AG04450 (cell line): ENCODE measurements at regions not wholly inside any gene's neighbourhood (a gene's known extent, or its start where the extent isn't known, plus 50 kb on each side); places are given as distances from the start of the nearest gene placed in this dataset.

ENCODE experiments used
- CTCF ChIA-PET: fragments of 300-600, 350-600 bp; formaldehyde crosslinking; extraction: SDS; loops from one replicate; lab custom pipeline; 2022; ENCODE audit warnings: antibody characterized with exemption, inconsistent platforms; lab: Charles Lee
- POLR2A ChIA-PET: fragments of 350-600 bp; formaldehyde crosslinking; extraction: SDS; loops from one replicate; lab custom pipeline; 2021; ENCODE audit warnings: antibody characterized with exemption, inconsistent platforms; lab: Yijun Ruan, JAX
- DNase-seq: peaks from one replicate; pipeline ENCODE4 v3.0.0-alpha.2; 2011; ENCODE audit warnings: low read depth, low spot score
- H3K27ac ChIP-seq: one replicate; pipeline ENCODE4 v1.5.1; 2012; ENCODE audit warnings: low read depth, low read length, control low read depth
- H3K27me3 ChIP-seq: one replicate; pipeline ENCODE4 v1.6.0; 2012; ENCODE audit warnings: low read length; ENCODE audit not compliant: control insufficient read depth, insufficient read depth
- H3K4me3 ChIP-seq: 2 replicates; pipeline ENCODE4 v1.5.1; 2011; ENCODE audit warnings: mild to moderate bottlenecking, low read depth, low read length, control low read depth
- H3K9me3 ChIP-seq: 2 replicates; pipeline ENCODE4 v1.5.1; 2012; ENCODE audit warnings: low read length; ENCODE audit not compliant: control insufficient read depth, insufficient read depth
- CTCF ChIP-seq: IDR thresholded peaks from 2 replicates; pipeline ENCODE4 v1.5.1; 2011; ENCODE audit warnings: low read depth, low read length, control low read depth, inconsistent platforms

GRCh38 chr5:91443023-91443422, 59.9 kb upstream of the ARRDC3 start:
- H3K4me3 ChIP-seq = no peak overlapping the region
- no peak overlapping the region for H3K27ac ChIP-seq
- POLR2A ChIA-PET = no interaction called here
- H3K27me3 ChIP-seq = no peaks in the 10 kb centered on the region
- CTCF ChIA-PET = no interaction called here
- TF ChIP-seq CTCF = no peak
- no peaks in the 10 kb centered on the region for H3K9me3 ChIP-seq
- DNase-seq = no peak

- DNase-seq = no peak
- Histone ChIP-seq H3K27ac (no peak overlapping the region), H3K27me3 (no peaks in the 10 kb centered on the region), H3K9me3 (no peaks in the 10 kb centered on the region), H3K4me3 (no peak overlapping the region)
- CTCF ChIA-PET = interaction anchor here (1.5 to 2.0 kb wide), 2 partner anchors 22 to 56 kb away, joined by 3 to 7 read pairs; no protein-coding TSS in a partner anchor
- POLR2A ChIA-PET = no interaction called here
- no peak for TF ChIP-seq CTCF
These were observed 58.0 kb upstream of the ARRDC3 start for GRCh38 chr5:91441082-91441481.

GRCh38 chr5:91438871-91439270, 55.8 kb upstream of the ARRDC3 start:
- POLR2A ChIA-PET = no interaction called here
- H3K9me3 ChIP-seq = no peaks in the 10 kb centered on the region

GRCh38 chr5:91436241-91436640, 53.1 kb upstream of the ARRDC3 start:
- no peak overlapping the region for H3K27ac ChIP-seq
- ChIA-PET POLR2A (no interaction called here), CTCF (interaction anchor here (3.3 kb wide), 1 partner anchor 17 kb away, joined by 17 read pairs; no protein-coding TSS in a partner anchor)
- DNase-seq = no peak
- no peak for TF ChIP-seq CTCF
- no peak overlapping the region for H3K4me3 ChIP-seq
- H3K9me3 ChIP-seq = no peaks in the 10 kb centered on the region
- H3K27me3 ChIP-seq = no peaks in the 10 kb centered on the region

More at GRCh38 chr5:91438871-91439270, 55.8 kb upstream of the ARRDC3 start:
- no peak for TF ChIP-seq CTCF
- Histone ChIP-seq H3K27me3 (no peaks in the 10 kb centered on the region), H3K27ac (no peak overlapping the region), H3K4me3 (no peak overlapping the region)
- DNase-seq = no peak
- CTCF ChIA-PET = interaction anchor here (1.2 kb wide), 1 partner anchor 20 kb away, joined by 4 read pairs; no protein-coding TSS in a partner anchor

- Histone ChIP-seq H3K27me3 (no peaks in the 10 kb centered on the region), H3K4me3 (no peak overlapping the region), H3K27ac (no peak overlapping the region), H3K9me3 (no peaks in the 10 kb centered on the region)
- ChIA-PET CTCF (interaction anchor here (1.2 to 3.3 kb wide), 2 partner anchors 15 to 503 kb away, joined by 3 to 17 read pairs; no protein-coding TSS in a partner anchor), POLR2A (no interaction called here)
- DNase-seq = no peak
- no peak for TF ChIP-seq CTCF
These were observed 51.2 kb upstream of the ARRDC3 start for GRCh38 chr5:91434348-91434747.
